ENCODE measurements at regions not wholly inside any gene's neighbourhood (a gene's known extent, or its start where the extent isn't known, plus 50 kb on each side); places are given as distances from the start of the nearest gene placed in this dataset.

- DNase-seq (ENCODE audit: insufficient read length, low spot score) (no peak), FAIRE-seq (no peak)
- no peak for TF ChIP-seq CTCF (IDR thresholded peaks at IDR 0.05; ENCODE audit: insufficient read depth, missing control alignments)
Measured at GRCh38 chr13:39811696-39812095, 156.2 kb downstream of the COG6 start.

- no peak for FAIRE-seq
- no peak for TF ChIP-seq CTCF (IDR thresholded peaks at IDR 0.05; ENCODE audit: insufficient read depth, missing control alignments)
- DNase-seq (ENCODE audit: insufficient read length, low spot score), result no peak
Measured at GRCh38 chr13:39815345-39816111, 160.1 kb downstream of the COG6 start.

- no peak for TF ChIP-seq CTCF (IDR thresholded peaks at IDR 0.05; ENCODE audit: insufficient read depth, missing control alignments)
- no peak for DNase-seq (ENCODE audit: insufficient read length, low spot score)
- no peak for FAIRE-seq
Measured at GRCh38 chr13:39816936-39817335, 161.5 kb downstream of the COG6 start.

- no peak for FAIRE-seq
Measured at GRCh38 chr13:39818953-39819352, 163.5 kb downstream of the COG6 start.

GRCh38 chr13:39820606-39821005 lies 165.1 kb downstream of the COG6 start:
- TF ChIP-seq CTCF (IDR thresholded peaks at IDR 0.05; ENCODE audit: insufficient read depth, missing control alignments), result no peak
- FAIRE-seq, result no peak
- DNase-seq (ENCODE audit: insufficient read length, low spot score), result no peak

More at GRCh38 chr13:39818953-39819352, 163.5 kb downstream of the COG6 start:
- no peak for DNase-seq (ENCODE audit: insufficient read length, low spot score)
- no peak for TF ChIP-seq CTCF (IDR thresholded peaks at IDR 0.05; ENCODE audit: insufficient read depth, missing control alignments)

GRCh38 chr13:39821977-39822376 lies 166.5 kb downstream of the COG6 start:
- no peak for DNase-seq (ENCODE audit: insufficient read length, low spot score)
- no peak for TF ChIP-seq CTCF (IDR thresholded peaks at IDR 0.05; ENCODE audit: insufficient read depth, missing control alignments)
- no peak for FAIRE-seq

GRCh38 chr13:39822437-39822836 lies 167.0 kb downstream of the COG6 start:
- no peak for FAIRE-seq
- TF ChIP-seq CTCF (IDR thresholded peaks at IDR 0.05; ENCODE audit: insufficient read depth, missing control alignments), result no peak
- DNase-seq (ENCODE audit: insufficient read length, low spot score), result no peak

All from D721Med (cell line).